Astrocyte (in vitro differentiated cells and primary cell): ENCODE measurements at regions not wholly inside any gene's neighbourhood (a gene's known extent, or its start where the extent isn't known, plus 50 kb on each side); places are given as distances from the start of the nearest gene placed in this dataset.

Experiments
- DNase-seq: peaks from one replicate; pipeline ENCODE4 v3.0.0-alpha.2; 2010; ENCODE audit warnings: low read depth
- FAIRE-seq: peaks from 2 replicates; lab custom pipeline; 2011; peaks lifted over from hg19 to GRCh38; lab: Jason Lieb, UNC
- H2AFZ ChIP-seq: 2 replicates; pipeline ENCODE4 v1.6.0; 2012; ENCODE audit warnings: low read depth, low read length, inconsistent platforms
- H3K27ac ChIP-seq: 2 replicates; pipeline ENCODE4 v1.5.1; 2011; ENCODE audit warnings: low read depth, low read length, inconsistent platforms
- H3K27me3 ChIP-seq: 2 replicates; pipeline ENCODE4 v1.6.0; 2011; ENCODE audit warnings: low read length, inconsistent platforms; ENCODE audit not compliant: insufficient read depth
- H3K36me3 ChIP-seq: 2 replicates; pipeline ENCODE4 v1.5.1; 2011; ENCODE audit warnings: low read length, inconsistent platforms; ENCODE audit not compliant: insufficient read depth
- H3K4me1 ChIP-seq: 2 replicates; pipeline ENCODE4 v1.5.1; 2011; ENCODE audit warnings: low read length, inconsistent platforms; ENCODE audit not compliant: insufficient read depth
- H3K4me2 ChIP-seq: 2 replicates; pipeline ENCODE4 v1.6.0; 2012; ENCODE audit warnings: low read length, inconsistent platforms
- H3K4me3 ChIP-seq: 2 replicates; pipeline ENCODE4 v1.5.1; 2011; ENCODE audit warnings: low read depth, mild to moderate bottlenecking, low read length, inconsistent platforms; ENCODE audit not compliant: insufficient read depth
- H3K79me2 ChIP-seq: 2 replicates; pipeline ENCODE4 v1.6.0; 2012; ENCODE audit warnings: mild to moderate bottlenecking, low read length, inconsistent platforms; ENCODE audit not compliant: insufficient read depth
- H3K9ac ChIP-seq: 2 replicates; pipeline ENCODE4 v1.6.0; 2012; ENCODE audit warnings: mild to moderate bottlenecking, low read length, inconsistent platforms
- H3K9me3 ChIP-seq: 2 replicates; pipeline ENCODE4 v1.5.1; 2012; ENCODE audit warnings: low read depth, mild to moderate bottlenecking, low read length, inconsistent platforms; ENCODE audit not compliant: insufficient read depth
- H4K20me1 ChIP-seq: 2 replicates; pipeline ENCODE4 v1.6.0; 2012; ENCODE audit warnings: low read length, inconsistent platforms; ENCODE audit not compliant: insufficient read depth
- H3K27ac Mint-ChIP-seq: one replicate; pipeline ENCODE4 v1.8.0; 2021; ENCODE audit warnings: mild to moderate bottlenecking, mixed read lengths; ENCODE audit not compliant: unreplicated experiment
- H3K27me3 Mint-ChIP-seq: one replicate; pipeline ENCODE4 v1.8.0; 2021; ENCODE audit warnings: low read depth, mixed read lengths; ENCODE audit not compliant: unreplicated experiment
- H3K36me3 Mint-ChIP-seq: one replicate; pipeline ENCODE4 v1.8.0; 2021; ENCODE audit warnings: low read depth, mixed read lengths; ENCODE audit not compliant: unreplicated experiment
- H3K4me1 Mint-ChIP-seq: one replicate; pipeline ENCODE4 v1.8.0; 2021; ENCODE audit warnings: low read depth, mixed read lengths; ENCODE audit not compliant: unreplicated experiment
- H3K4me3 Mint-ChIP-seq: one replicate; pipeline ENCODE4 v1.8.0; 2021; ENCODE audit warnings: mild to moderate bottlenecking, moderate library complexity, mixed read lengths; ENCODE audit not compliant: unreplicated experiment
- H3K9me3 Mint-ChIP-seq: one replicate; pipeline ENCODE4 v1.8.0; 2021; ENCODE audit warnings: mild to moderate bottlenecking, mixed read lengths; ENCODE audit not compliant: unreplicated experiment
- EZH2 ChIP-seq: IDR thresholded peaks from 2 replicates; pipeline ENCODE4 v1.6.1; 2012; ENCODE audit warnings: mild to moderate bottlenecking, low read length, inconsistent platforms; ENCODE audit not compliant: insufficient read depth
- TF ChIP-seq, protein P1 (sequence below): IDR thresholded peaks from 2 replicates; pipeline ENCODE4 v1.5.1; 2011; ENCODE audit warnings: low read depth, mild to moderate bottlenecking, inconsistent platforms, low read length, moderate library complexity; ENCODE audit not compliant: insufficient read depth

DNA sequence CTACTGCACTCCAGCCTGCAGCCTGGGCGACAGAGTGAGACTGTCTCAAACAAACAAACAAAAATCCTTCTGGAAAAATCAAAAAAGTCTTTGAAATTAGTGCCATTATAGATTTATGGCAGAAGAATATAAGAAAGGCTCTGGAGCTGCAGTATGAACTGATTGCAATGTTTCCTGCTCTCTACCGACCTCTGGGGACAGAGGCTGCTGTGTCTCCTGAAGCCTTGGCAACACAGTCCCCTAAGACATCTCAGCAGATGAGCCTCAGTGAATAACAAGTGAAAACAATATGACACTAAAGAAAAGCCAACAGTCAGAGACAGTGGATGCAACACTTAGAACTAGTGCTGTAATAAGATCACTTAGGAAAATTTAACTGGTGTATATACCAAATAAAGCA is 494.9 kb upstream of the LRATD1 start:
- FAIRE-seq (no peak), DNase-seq (no peak)
- Histone ChIP-seq H3K4me3 (no peak overlapping the region), H4K20me1 (no peaks in the 10 kb centered on the region), H3K4me1 (no peaks in the 10 kb centered on the region), H2AFZ (no peak overlapping the region), H3K36me3 (no peaks in the 10 kb centered on the region), H3K9ac (no peak overlapping the region), H3K4me2 (no peak overlapping the region), H3K79me2 (no peaks in the 10 kb centered on the region), H3K27ac (no peak overlapping the region), H3K27me3 (no peaks in the 10 kb centered on the region), H3K9me3 (no peaks in the 10 kb centered on the region)
- H3K9me3 Mint-ChIP-seq, result peaks cover 5% of the 10 kb centered on the region
- H3K27ac Mint-ChIP-seq, result no peak overlapping the region
- H3K36me3 Mint-ChIP-seq, result no peaks in the 10 kb centered on the region
- no peak for TF ChIP-seq EZH2
- TF ChIP-seq, protein P1, sequence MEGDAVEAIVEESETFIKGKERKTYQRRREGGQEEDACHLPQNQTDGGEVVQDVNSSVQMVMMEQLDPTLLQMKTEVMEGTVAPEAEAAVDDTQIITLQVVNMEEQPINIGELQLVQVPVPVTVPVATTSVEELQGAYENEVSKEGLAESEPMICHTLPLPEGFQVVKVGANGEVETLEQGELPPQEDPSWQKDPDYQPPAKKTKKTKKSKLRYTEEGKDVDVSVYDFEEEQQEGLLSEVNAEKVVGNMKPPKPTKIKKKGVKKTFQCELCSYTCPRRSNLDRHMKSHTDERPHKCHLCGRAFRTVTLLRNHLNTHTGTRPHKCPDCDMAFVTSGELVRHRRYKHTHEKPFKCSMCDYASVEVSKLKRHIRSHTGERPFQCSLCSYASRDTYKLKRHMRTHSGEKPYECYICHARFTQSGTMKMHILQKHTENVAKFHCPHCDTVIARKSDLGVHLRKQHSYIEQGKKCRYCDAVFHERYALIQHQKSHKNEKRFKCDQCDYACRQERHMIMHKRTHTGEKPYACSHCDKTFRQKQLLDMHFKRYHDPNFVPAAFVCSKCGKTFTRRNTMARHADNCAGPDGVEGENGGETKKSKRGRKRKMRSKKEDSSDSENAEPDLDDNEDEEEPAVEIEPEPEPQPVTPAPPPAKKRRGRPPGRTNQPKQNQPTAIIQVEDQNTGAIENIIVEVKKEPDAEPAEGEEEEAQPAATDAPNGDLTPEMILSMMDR, result no peak
- peaks cover 8% of the 10 kb centered on the region for H3K4me1 Mint-ChIP-seq
- H3K4me3 Mint-ChIP-seq, result no peak overlapping the region
- H3K27me3 Mint-ChIP-seq, result peaks cover 2% of the 10 kb centered on the region

DNA sequence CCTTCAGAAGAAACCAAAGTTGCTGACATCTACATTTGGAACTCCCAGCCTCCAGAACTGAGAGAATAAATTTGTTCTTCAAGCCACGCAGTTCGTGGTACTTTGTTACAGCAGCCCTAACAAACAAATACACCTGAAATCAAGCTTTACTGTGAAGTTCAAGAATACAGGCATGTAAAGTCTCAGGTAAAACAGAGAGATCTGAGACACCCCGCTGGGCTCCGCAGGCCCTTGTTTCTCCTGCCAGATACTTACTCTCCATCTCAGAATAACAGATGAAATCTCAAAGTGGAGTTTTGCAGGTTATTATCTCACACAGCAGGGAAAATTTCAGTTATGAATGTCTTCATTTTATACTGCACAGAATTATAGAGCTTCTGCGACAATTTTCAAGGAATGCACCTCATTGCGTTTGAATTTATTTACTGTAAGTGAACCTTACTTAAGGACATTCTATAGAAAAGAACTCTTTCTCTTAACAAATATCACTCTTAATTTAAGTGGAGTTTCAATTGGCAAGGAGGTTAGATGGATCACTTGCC is 492.4 kb upstream of the LRATD1 start:
- no peak overlapping the region for H3K4me2 ChIP-seq
- FAIRE-seq (no peak), DNase-seq (no peak)
- H3K27ac Mint-ChIP-seq, result no peak overlapping the region
- TF ChIP-seq EZH2, result no peak
- TF ChIP-seq, protein P1, result no peak
- no peak overlapping the region for H3K27ac ChIP-seq
- H4K20me1 ChIP-seq, result no peaks in the 10 kb centered on the region
- no peak overlapping the region for H3K4me3 Mint-ChIP-seq
- H3K27me3 Mint-ChIP-seq, result no peaks in the 10 kb centered on the region
- no peaks in the 10 kb centered on the region for H3K9me3 ChIP-seq
- no peak overlapping the region for H2AFZ ChIP-seq
- no peaks in the 10 kb centered on the region for H3K36me3 ChIP-seq
- no peak overlapping the region for H3K4me3 ChIP-seq
- H3K79me2 ChIP-seq, result no peaks in the 10 kb centered on the region
- H3K9ac ChIP-seq, result no peak overlapping the region
- H3K27me3 ChIP-seq, result no peaks in the 10 kb centered on the region
- peaks cover 3% of the 10 kb centered on the region for H3K4me1 Mint-ChIP-seq
- H3K9me3 Mint-ChIP-seq, result no peaks in the 10 kb centered on the region
- H3K4me1 ChIP-seq, result no peaks in the 10 kb centered on the region
- H3K36me3 Mint-ChIP-seq, result no peaks in the 10 kb centered on the region

GRCh38 chr2:14143435-14143834 is 489.1 kb upstream of the LRATD1 start:
- H3K36me3 ChIP-seq, result no peaks in the 10 kb centered on the region
- H3K9me3 Mint-ChIP-seq, result no peaks in the 10 kb centered on the region

More at GRCh38 chr2:14143435-14143834, 489.1 kb upstream of the LRATD1 start:
- Mint-ChIP-seq H3K27me3 (no peaks in the 10 kb centered on the region), H3K36me3 (no peaks in the 10 kb centered on the region), H3K4me3 (no peak overlapping the region), H3K4me1 (no peaks in the 10 kb centered on the region), H3K27ac (no peak overlapping the region)
- H3K27me3 ChIP-seq, result no peaks in the 10 kb centered on the region
- no peaks in the 10 kb centered on the region for H3K4me1 ChIP-seq
- H3K79me2 ChIP-seq, result no peaks in the 10 kb centered on the region
- H2AFZ ChIP-seq, result no peak overlapping the region
- H3K4me2 ChIP-seq, result no peak overlapping the region
- TF ChIP-seq EZH2, result no peak
- TF ChIP-seq, protein P1, result no peak
- no peaks in the 10 kb centered on the region for H4K20me1 ChIP-seq
- DNase-seq, result no peak
- H3K27ac ChIP-seq, result no peak overlapping the region
- H3K9me3 ChIP-seq, result no peaks in the 10 kb centered on the region
- no peak overlapping the region for H3K4me3 ChIP-seq
- no peak overlapping the region for H3K9ac ChIP-seq
- FAIRE-seq, result no peak
